Liver (tissue), 8 donors: ENCODE measurements at regions not wholly inside any gene's neighbourhood (a gene's known extent, or its start where the extent isn't known, plus 50 kb on each side); places are given as distances from the start of the nearest gene placed in this dataset.

ENCODE experiments used
- DNase-seq: peaks from one replicate; pipeline ENCODE4 v3.0.0-alpha.2; 2017; ENCODE audit warnings: low spot score
- H3K27ac ChIP-seq, 2 donors: one replicate each; pipeline ENCODE4 v1.7.0; 2013; ENCODE audit warnings: inconsistent platforms in 2 of 2, low read length in 2 of 2, control low read depth in 1 of 2, low read depth in 1 of 2, mild to moderate bottlenecking in 1 of 2
- H3K27me3 ChIP-seq, 4 donors: one replicate each; pipeline versions ENCODE4 v1.6.1 to v1.7.0; 2013; ENCODE audit warnings: low read length in 3 of 4, inconsistent platforms in 1 of 4, mild to moderate bottlenecking in 1 of 4, moderate library complexity in 1 of 4; ENCODE audit not compliant: control insufficient read depth in 4 of 4, insufficient read depth in 4 of 4
- H3K36me3 ChIP-seq, 4 donors: one replicate each; pipeline versions ENCODE4 v1.6.1 to v1.7.0; 2013; ENCODE audit warnings: low read length in 3 of 4, mild to moderate bottlenecking in 3 of 4, low read depth in 1 of 4, moderate library complexity in 1 of 4; ENCODE audit not compliant: control insufficient read depth in 4 of 4, insufficient read depth in 3 of 4
- H3K4me1 ChIP-seq, 4 donors: one replicate each; pipeline versions ENCODE4 v1.6.1 to v1.7.0; 2013; ENCODE audit warnings: low read length in 3 of 4, mild to moderate bottlenecking in 3 of 4, moderate library complexity in 1 of 4; ENCODE audit not compliant: control insufficient read depth in 4 of 4, insufficient read depth in 4 of 4
- H3K4me3 ChIP-seq, 3 donors: one replicate each; pipeline versions ENCODE4 v1.6.1 to v1.7.0; 2013; ENCODE audit warnings: low read length in 3 of 3, control low read depth in 1 of 3, low read depth in 1 of 3, mild to moderate bottlenecking in 1 of 3
- H3K9ac ChIP-seq, 2 donors: one replicate each; pipeline ENCODE4 v1.7.0; 2013; ENCODE audit warnings: low read length in 2 of 2, mild to moderate bottlenecking in 2 of 2, moderate library complexity in 2 of 2, control low read depth in 1 of 2, low read depth in 1 of 2
- H3K9me3 ChIP-seq, 4 donors: one replicate each; pipeline versions ENCODE4 v1.6.1 to v1.7.0; 2013; ENCODE audit warnings: low read length in 3 of 4; ENCODE audit not compliant: control insufficient read depth in 4 of 4
- EGR1 ChIP-seq, 2 donors: IDR thresholded peaks; 2 replicates each; pipeline ENCODE4 v1.6.1; 2016 to 2018; ENCODE audit warnings: antibody characterized with exemption in 2 of 2, low read depth in 2 of 2
- FOXA1 ChIP-seq: IDR thresholded peaks from 2 replicates; pipeline ENCODE4 v1.6.1; 2016; ENCODE audit warnings: antibody characterized with exemption
- FOXA2 ChIP-seq: IDR thresholded peaks from 2 replicates; pipeline ENCODE4 v1.6.1; 2016; ENCODE audit warnings: antibody characterized with exemption
- GABPA ChIP-seq, 2 donors: IDR thresholded peaks in 1 of 2; conservative IDR thresholded peaks in 1 of 2; 2 replicates each; pipeline ENCODE4 v1.6.1; 2016; ENCODE audit warnings: antibody characterized with exemption in 2 of 2, mild to moderate bottlenecking in 1 of 2, moderate library complexity in 1 of 2
- HNF4A ChIP-seq, 2 donors: conservative IDR thresholded peaks; 2 replicates each; pipeline ENCODE4 v1.6.1; 2016; ENCODE audit warnings: antibody characterized with exemption in 2 of 2, mild to moderate bottlenecking in 2 of 2
- HNF4G ChIP-seq: IDR thresholded peaks from 2 replicates; pipeline ENCODE4 v1.6.1; 2016; ENCODE audit warnings: antibody characterized with exemption
- JUND ChIP-seq, 2 donors: IDR thresholded peaks; 2 replicates each; pipeline ENCODE4 v1.6.1; 2016; ENCODE audit warnings: antibody characterized with exemption in 2 of 2
- NR2F2 ChIP-seq: IDR thresholded peaks from 2 replicates; pipeline ENCODE4 v1.6.1; 2016; ENCODE audit warnings: antibody characterized with exemption
- RAD21 ChIP-seq, 2 donors: IDR thresholded peaks; 2 replicates each; pipeline ENCODE4 v1.6.1; 2016; ENCODE audit warnings: antibody characterized with exemption in 2 of 2, mild to moderate bottlenecking in 2 of 2
- RXRA ChIP-seq, 2 donors: IDR thresholded peaks; 2 replicates each; pipeline ENCODE4 v1.6.1; 2017 to 2018; ENCODE audit warnings: antibody characterized with exemption in 2 of 2, mild to moderate bottlenecking in 1 of 2
- SP1 ChIP-seq: IDR thresholded peaks from 2 replicates; pipeline ENCODE4 v1.6.1; 2018; ENCODE audit warnings: antibody characterized with exemption, mild to moderate bottlenecking
- TAF1 ChIP-seq: conservative IDR thresholded peaks from 2 replicates; pipeline ENCODE4 v1.6.1; 2016; ENCODE audit warnings: antibody characterized with exemption, mild to moderate bottlenecking
- YY1 ChIP-seq: IDR thresholded peaks from 2 replicates; pipeline ENCODE4 v1.6.1; 2016; ENCODE audit warnings: antibody characterized with exemption, mild to moderate bottlenecking
- WGBS: extraction: QIAGEN DNeasy Blood & Tissue Kit; methylation state at CpG from one replicate; pipeline ENCODE4 v1.1.7; 2013; 5-methylcytosine and 5-hydroxymethylcytosine counted together
- TF ChIP-seq, protein P1 (sequence below): IDR thresholded peaks from 2 replicates; pipeline ENCODE4 v1.6.1; 2016; ENCODE audit warnings: antibody characterized with exemption, mild to moderate bottlenecking
- TF ChIP-seq, protein P2 (sequence below): IDR thresholded peaks from 2 replicates; pipeline ENCODE4 v1.6.1; 2016; ENCODE audit warnings: antibody characterized with exemption
- TF ChIP-seq, protein P3 (sequence below): IDR thresholded peaks from 2 replicates; pipeline ENCODE4 v1.6.1; 2016; ENCODE audit warnings: antibody characterized with exemption
- TF ChIP-seq, protein P4 (sequence below): IDR thresholded peaks from 2 replicates; pipeline ENCODE4 v1.6.1; 2016; ENCODE audit warnings: antibody characterized with exemption
- TF ChIP-seq, protein P5 (sequence below): fragments of 150-350 bp; IDR thresholded peaks from 2 replicates; pipeline ENCODE4 v1.5.1; 2017; ENCODE audit warnings: improper control_type of control experiment, low read depth, low read length; ENCODE audit not compliant: missing input control
- donor health status: healthy.
- donor health status: healthy.
- donor health status: healthy.
- donor health status: healthy.
- donor health status: healthy.

DNA sequence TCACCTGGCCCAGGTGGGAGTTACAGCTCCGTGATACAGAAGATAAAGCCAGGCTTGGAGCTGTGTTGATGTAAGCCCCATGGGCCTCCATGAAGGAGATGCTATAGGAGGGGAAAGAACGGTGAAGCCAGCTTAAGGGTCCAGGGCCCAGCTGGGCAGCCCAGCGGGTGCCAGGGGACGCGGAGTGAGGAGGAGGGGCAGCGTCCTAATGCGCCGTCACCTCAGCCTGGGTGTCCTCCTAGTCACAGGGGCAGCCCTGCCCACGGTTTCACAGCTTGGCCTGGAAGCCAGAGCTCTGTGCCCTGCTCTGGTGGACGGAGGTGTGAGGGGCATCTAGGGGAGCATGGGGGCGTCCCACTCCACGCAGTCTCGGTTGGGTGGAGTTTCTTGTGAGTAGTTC, 52.7 kb upstream of the TTC34 start:
- Histone ChIP-seq H3K27me3 (peaks cover 0 to 3% (median 1%) of the 10 kb centered on the region in 4 donors), H3K4me3 (no peak overlapping the region)
- 76% methylated on average over 13 of the region's 13 CpGs for WGBS

DNA sequence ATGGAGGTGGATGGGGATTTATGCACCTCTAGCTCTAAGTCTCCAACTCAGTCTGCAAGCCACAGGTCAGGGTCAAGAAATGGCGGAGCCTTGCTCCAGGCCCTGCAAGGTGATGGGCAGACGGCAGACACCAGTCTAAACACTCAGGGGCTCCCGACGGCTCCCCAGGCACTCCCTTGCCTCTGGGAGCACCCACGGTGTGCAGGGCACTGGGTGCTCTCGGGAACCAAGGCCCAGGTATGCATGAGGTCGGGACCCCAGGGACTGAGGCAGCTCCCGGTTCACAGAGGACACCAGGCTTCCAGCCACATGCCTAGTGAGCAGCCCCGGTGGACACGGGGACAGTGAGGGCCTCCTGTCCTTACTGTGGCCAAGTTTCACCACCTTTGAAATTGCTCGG, 53.1 kb upstream of the TTC34 start:
- H3K4me3 ChIP-seq = no peak overlapping the region
- peaks cover 0 to 3% (median 0%) of the 10 kb centered on the region in 4 donors for H3K27me3 ChIP-seq
- H3K36me3 ChIP-seq = no peaks in the 10 kb centered on the region
- H3K9me3 ChIP-seq = no peaks in the 10 kb centered on the region
- WGBS = 66% methylated on average over 11 of the region's 11 CpGs
- no peaks in the 10 kb centered on the region for H3K4me1 ChIP-seq
- DNase-seq = no peak
- no peak overlapping the region for H3K9ac ChIP-seq
- no peak overlapping the region for H3K27ac ChIP-seq
- TF ChIP-seq EGR1 (IDR thresholded peaks at IDR 0.05; ENCODE audit: low read depth in 2 of 2) (no peak), HNF4G (no peak), JUND (IDR thresholded peaks at IDR 0.05) (no peak)
- TF ChIP-seq, protein P1, sequence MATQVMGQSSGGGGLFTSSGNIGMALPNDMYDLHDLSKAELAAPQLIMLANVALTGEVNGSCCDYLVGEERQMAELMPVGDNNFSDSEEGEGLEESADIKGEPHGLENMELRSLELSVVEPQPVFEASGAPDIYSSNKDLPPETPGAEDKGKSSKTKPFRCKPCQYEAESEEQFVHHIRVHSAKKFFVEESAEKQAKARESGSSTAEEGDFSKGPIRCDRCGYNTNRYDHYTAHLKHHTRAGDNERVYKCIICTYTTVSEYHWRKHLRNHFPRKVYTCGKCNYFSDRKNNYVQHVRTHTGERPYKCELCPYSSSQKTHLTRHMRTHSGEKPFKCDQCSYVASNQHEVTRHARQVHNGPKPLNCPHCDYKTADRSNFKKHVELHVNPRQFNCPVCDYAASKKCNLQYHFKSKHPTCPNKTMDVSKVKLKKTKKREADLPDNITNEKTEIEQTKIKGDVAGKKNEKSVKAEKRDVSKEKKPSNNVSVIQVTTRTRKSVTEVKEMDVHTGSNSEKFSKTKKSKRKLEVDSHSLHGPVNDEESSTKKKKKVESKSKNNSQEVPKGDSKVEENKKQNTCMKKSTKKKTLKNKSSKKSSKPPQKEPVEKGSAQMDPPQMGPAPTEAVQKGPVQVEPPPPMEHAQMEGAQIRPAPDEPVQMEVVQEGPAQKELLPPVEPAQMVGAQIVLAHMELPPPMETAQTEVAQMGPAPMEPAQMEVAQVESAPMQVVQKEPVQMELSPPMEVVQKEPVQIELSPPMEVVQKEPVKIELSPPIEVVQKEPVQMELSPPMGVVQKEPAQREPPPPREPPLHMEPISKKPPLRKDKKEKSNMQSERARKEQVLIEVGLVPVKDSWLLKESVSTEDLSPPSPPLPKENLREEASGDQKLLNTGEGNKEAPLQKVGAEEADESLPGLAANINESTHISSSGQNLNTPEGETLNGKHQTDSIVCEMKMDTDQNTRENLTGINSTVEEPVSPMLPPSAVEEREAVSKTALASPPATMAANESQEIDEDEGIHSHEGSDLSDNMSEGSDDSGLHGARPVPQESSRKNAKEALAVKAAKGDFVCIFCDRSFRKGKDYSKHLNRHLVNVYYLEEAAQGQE = no peak
- TF ChIP-seq, protein P2, sequence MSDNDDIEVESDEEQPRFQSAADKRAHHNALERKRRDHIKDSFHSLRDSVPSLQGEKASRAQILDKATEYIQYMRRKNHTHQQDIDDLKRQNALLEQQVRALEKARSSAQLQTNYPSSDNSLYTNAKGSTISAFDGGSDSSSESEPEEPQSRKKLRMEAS = no peak

More for the DNA sequence above, 52.7 kb upstream of the TTC34 start:
- Histone ChIP-seq H3K9me3 (no peaks in the 10 kb centered on the region), H3K9ac (no peak overlapping the region), H3K4me1 (no peaks in the 10 kb centered on the region), H3K36me3 (no peaks in the 10 kb centered on the region), H3K27ac (no peak overlapping the region)
- TF ChIP-seq, protein P1 = no peak
- TF ChIP-seq, protein P3, sequence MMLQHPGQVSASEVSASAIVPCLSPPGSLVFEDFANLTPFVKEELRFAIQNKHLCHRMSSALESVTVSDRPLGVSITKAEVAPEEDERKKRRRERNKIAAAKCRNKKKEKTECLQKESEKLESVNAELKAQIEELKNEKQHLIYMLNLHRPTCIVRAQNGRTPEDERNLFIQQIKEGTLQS = no peak
- no peak for TF ChIP-seq RXRA (IDR thresholded peaks at IDR 0.05)
- no peak for TF ChIP-seq GABPA (IDR thresholded peaks at IDR 0.05 in 1 of 2, conservative IDR thresholded peaks at IDR 0.05 in 1 of 2)
- TF ChIP-seq HNF4G = no peak
- TF ChIP-seq FOXA1 = no peak
- TF ChIP-seq NR2F2 = no peak
- no peak for TF ChIP-seq EGR1 (IDR thresholded peaks at IDR 0.05; ENCODE audit: low read depth in 2 of 2)
- TF ChIP-seq TAF1 = no peak
- no peak for TF ChIP-seq FOXA2
- TF ChIP-seq, protein P4, sequence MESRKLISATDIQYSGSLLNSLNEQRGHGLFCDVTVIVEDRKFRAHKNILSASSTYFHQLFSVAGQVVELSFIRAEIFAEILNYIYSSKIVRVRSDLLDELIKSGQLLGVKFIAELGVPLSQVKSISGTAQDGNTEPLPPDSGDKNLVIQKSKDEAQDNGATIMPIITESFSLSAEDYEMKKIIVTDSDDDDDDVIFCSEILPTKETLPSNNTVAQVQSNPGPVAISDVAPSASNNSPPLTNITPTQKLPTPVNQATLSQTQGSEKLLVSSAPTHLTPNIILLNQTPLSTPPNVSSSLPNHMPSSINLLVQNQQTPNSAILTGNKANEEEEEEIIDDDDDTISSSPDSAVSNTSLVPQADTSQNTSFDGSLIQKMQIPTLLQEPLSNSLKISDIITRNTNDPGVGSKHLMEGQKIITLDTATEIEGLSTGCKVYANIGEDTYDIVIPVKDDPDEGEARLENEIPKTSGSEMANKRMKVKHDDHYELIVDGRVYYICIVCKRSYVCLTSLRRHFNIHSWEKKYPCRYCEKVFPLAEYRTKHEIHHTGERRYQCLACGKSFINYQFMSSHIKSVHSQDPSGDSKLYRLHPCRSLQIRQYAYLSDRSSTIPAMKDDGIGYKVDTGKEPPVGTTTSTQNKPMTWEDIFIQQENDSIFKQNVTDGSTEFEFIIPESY = no peak
- no peak for TF ChIP-seq SP1
- TF ChIP-seq, protein P5, sequence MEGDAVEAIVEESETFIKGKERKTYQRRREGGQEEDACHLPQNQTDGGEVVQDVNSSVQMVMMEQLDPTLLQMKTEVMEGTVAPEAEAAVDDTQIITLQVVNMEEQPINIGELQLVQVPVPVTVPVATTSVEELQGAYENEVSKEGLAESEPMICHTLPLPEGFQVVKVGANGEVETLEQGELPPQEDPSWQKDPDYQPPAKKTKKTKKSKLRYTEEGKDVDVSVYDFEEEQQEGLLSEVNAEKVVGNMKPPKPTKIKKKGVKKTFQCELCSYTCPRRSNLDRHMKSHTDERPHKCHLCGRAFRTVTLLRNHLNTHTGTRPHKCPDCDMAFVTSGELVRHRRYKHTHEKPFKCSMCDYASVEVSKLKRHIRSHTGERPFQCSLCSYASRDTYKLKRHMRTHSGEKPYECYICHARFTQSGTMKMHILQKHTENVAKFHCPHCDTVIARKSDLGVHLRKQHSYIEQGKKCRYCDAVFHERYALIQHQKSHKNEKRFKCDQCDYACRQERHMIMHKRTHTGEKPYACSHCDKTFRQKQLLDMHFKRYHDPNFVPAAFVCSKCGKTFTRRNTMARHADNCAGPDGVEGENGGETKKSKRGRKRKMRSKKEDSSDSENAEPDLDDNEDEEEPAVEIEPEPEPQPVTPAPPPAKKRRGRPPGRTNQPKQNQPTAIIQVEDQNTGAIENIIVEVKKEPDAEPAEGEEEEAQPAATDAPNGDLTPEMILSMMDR = no peak
- TF ChIP-seq HNF4A (conservative IDR thresholded peaks at IDR 0.05) = no peak
- no peak for TF ChIP-seq JUND (IDR thresholded peaks at IDR 0.05)
- no peak for TF ChIP-seq YY1
- TF ChIP-seq, protein P2 = no peak
- TF ChIP-seq RAD21 (IDR thresholded peaks at IDR 0.05) = no peak
- DNase-seq = no peak
